ENCODE measurements at regions not wholly inside any gene's neighbourhood (a gene's known extent, or its start where the extent isn't known, plus 50 kb on each side); places are given as distances from the start of the nearest gene placed in this dataset.

DNA sequence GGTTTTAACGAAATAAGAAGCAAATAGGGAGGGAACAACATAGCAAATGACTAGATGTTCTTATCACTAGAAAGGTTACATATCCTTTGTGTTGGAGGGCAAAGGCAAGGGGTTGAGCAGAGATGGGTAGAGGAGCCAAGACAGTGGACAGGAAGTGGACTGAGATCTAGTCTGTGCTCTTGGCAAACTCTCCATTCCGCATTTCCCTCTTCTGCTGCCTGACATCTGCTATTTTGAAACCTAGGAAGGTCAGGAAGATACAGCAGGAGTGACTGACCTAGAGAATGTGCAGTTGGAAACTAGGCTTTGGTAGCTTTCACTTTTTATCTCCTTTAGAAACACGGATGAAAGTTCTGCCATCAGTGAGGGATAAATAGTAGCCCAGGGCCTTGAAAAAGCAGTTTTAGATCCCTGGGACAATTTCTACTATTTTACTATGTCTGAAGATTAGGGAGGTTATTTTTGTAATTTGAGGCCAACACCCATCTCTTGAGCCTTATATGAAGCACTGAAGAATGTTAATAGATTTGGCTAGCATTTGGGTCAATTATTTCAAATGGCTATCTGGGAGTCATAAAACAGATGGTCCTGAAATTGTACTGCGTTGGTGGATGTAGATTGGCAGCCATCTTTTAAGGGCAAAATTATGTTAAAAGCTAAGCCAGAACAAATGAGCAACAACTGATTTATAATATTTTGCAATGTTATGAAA, 410.3 kb downstream of the PCNX1 start:
- TF ChIP-seq POLR2AphosphoS2 (IDR thresholded peaks at IDR 0.05; ENCODE audit: low read length) (no peak), YY1 (IDR thresholded peaks at IDR 0.05; ENCODE audit: borderline replicate concordance in 1 of 3, control insufficient read depth in 1 of 3, extremely low read depth in 1 of 3, insufficient read depth in 3 of 3, insufficient read length in 1 of 3, insufficient replicate concordance in 2 of 3, low read depth in 1 of 3, low read length in 2 of 3) (no peak), JUN (IDR thresholded peaks at IDR 0.05; ENCODE audit: borderline replicate concordance, low read depth, low read length) (no peak), JUN (CRISPR knock-in tag; IDR thresholded peaks at IDR 0.05; ENCODE audit: borderline replicate concordance) (no peak)
- TF ChIP-seq, protein P1, sequence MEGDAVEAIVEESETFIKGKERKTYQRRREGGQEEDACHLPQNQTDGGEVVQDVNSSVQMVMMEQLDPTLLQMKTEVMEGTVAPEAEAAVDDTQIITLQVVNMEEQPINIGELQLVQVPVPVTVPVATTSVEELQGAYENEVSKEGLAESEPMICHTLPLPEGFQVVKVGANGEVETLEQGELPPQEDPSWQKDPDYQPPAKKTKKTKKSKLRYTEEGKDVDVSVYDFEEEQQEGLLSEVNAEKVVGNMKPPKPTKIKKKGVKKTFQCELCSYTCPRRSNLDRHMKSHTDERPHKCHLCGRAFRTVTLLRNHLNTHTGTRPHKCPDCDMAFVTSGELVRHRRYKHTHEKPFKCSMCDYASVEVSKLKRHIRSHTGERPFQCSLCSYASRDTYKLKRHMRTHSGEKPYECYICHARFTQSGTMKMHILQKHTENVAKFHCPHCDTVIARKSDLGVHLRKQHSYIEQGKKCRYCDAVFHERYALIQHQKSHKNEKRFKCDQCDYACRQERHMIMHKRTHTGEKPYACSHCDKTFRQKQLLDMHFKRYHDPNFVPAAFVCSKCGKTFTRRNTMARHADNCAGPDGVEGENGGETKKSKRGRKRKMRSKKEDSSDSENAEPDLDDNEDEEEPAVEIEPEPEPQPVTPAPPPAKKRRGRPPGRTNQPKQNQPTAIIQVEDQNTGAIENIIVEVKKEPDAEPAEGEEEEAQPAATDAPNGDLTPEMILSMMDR (IDR thresholded peaks at IDR 0.05 in 2 of 3, conservative IDR thresholded peaks at IDR 0.05 in 1 of 3; ENCODE audit: insufficient read depth in 2 of 3, low read depth in 1 of 3, low read length in 3 of 3): no peak

Data from K562 (cell line).